NCI-H2081 (cell line): ENCODE measurements at regions not wholly inside any gene's neighbourhood (a gene's known extent, or its start where the extent isn't known, plus 50 kb on each side); places are given as distances from the start of the nearest gene placed in this dataset.
"Not testable (repeated sequence)": the region's sequence is repeated elsewhere in the genome, so short reads cannot be mapped to it uniquely, and the experiment has no call there.

ENCODE experiments used
- DNase-seq, 2 experiments: peaks; one replicate each; lab custom pipeline; 2025; lab: John Stamatoyannopoulos, UW

DNA sequence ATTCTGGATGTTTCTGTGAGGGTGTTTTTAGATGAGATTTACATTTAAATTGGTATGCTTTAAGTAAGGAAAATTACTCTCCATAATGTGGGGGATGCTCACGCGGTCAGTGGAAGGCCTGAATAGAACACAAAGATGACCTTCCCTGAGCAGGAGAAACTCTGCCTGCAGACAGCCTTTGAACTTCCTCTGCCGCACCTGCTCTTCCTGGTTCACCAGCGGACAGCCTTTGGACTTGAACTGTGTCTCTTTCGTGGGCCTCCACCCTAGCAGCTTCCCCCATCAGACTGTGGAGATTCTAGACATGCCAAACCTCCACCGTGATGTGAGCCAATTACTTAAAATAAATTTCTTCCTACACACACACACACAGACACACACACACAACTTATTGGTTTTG is 210.7 kb downstream of the EFCAB11 start:
- no peak for DNase-seq

DNA sequence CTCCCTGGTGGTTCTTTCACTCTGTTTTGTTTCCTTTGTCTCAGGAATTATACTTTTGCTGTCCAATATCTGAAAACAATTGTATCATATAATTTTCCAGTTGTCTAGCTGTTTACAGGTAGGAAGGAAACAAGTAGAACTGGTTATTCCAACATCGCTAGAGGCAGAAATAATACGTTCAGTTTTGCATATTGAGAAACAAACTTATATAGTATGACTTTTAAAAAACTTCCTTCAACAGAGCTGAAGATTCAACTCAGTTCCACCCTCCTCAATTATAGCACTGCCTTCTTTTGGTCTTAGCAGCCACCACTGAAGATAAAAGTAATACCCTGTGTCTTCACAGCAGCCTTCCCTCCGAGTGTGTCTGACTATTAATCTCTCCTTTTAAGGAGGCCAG is 214.3 kb downstream of the EFCAB11 start:
- DNase-seq: no peak

DNA sequence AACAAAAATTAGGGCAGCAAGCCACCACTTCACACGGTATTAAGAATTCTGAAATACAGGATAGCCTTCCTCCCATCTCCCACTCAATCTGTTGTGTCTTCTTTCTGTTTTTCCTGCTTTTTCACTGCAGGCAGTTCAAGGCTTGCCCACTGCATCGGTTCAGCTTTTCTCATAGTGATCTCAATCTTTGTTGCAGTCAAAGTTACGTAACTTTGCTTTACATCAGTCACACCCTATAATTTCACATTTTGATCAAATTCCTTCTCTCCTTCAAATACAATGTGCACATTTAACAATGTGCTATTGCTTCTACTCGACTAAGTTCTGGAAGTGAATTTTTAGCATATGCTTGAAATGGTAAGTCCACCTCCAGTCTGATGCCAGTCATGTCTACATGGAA is 217.6 kb downstream of the EFCAB11 start:
- DNase-seq: no peak

DNA sequence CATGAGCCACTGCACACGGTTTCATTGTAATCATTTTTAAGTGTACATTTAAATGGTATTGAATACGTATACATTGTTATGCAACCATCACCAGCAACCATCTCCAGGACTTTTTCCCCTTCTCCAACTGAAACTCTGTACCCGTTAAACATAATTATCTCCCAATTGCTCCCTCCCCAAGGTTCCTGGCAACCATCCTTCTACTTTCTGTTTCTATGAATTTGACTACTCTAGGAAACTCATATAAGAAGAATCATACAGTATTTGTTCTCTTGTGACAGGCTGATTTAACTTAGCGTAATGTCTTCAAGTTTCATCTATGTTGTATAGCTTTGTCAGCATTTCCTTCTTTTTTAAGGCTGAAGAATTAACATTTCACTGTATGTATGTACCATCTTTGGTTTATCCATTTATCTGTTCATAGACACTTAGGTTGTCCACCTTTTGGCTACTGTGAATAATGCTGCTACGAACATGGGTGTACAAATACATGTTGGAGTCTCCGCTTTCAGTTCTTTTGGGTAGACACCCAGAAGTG is 223.1 kb downstream of the EFCAB11 start:
- no peak for DNase-seq

DNA sequence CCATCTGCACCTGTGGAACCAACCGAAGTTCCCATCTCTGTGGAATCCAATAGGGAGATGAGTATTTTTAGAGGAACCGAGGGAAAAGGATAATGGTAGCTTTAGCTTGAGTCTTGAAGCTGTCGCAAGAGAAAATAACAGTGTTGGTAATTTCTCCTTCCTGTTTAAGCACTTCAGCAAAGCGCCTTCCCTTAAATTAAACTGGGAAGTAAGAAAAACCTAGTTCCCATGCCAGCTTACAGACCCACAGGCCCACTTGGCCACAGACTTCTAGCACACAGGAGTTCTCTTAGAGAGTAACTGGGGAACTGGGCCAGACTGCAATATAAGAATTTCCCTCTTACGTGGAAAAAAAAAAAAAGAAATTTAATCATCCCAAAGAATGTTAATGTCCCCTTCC is 223.8 kb downstream of the EFCAB11 start:
- DNase-seq: no peak

DNA sequence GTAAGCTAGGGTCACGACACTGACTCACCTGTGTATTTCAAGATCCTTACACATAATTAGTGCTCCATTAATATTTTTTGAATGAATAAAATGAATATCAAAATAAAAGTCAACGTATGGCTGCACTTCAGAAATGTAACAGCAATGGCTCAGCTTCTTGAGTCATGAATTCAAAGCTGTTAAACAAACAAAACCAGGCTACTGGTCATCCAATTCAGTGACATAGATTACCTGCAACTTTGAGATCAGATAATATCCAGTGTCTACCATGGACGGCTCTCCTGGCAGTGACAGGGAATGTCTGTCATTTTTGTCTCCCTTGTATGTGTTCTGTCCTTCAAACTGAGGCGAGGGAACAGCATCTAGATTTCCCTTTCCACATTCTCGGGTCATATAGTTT is 225.6 kb downstream of the EFCAB11 start:
- DNase-seq: no peak

DNA sequence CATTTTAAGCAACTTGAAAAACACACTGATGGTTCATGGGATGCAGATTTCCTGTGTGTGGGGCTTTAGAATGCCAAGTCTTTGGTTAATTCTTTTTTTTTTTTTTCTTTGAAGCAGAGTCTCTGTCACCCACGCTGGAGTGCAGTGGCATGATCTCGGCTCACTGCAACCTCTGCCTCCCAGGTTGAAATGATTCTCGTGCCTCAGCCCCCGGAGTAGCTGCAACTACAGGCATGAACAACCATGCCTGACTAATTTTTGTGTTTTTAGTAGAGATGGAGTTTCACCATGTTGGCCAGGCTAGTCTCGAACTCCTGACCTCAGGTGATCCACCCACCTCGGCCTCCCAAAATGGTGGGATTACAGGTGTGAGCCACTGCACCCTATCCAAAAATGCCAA is 228.3 kb downstream of the EFCAB11 start:
- DNase-seq: not testable (repeated sequence)

DNA sequence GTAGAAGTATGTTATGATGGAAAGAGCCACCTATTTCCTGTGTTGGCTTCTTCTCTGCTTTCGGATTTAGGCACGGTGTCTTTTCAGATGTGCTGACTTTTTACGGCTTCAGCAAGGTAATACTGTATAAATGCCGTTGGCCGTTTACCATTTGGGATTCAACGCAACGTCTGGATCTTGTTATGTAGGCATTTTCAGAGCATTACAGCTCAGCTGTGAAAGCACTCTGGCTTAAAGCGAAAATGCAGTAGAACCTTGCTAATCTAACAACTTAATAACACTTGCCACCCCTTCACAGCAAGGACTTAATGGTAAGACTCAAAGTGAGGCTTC is 229.9 kb downstream of the EFCAB11 start:
- DNase-seq: no peak

DNA sequence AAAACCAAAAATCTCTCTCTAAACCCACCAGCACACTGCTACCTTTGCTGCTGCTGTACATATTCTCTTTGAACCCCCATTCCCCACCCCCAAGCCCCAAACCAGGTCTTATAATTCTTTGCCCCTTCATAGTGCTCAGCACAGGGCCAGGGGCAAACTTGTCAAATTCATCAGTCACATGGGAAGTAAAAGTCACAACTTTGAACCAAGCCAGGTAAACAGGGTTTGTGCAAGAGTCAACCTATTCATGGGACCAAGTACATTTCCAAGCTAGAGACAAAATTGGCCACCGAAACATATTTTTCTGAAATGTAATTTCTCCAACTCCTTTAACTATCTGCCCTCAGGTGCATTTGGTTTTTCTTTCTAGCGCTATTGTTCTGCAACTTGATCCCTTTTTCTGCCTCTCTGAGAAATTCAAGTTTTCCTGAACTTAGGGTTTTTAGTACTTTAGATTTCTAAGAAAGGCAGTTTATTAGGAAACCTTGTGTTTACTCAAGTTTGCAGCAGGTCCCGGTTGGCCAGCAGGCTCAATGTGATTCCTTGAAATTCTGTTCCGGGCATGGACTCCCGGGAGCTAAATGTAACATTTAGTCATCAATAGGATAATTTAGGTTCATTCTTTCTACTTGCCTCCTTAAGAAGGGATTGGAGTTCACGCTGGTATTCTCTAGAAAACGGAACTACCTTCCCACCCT is 230.5 kb downstream of the EFCAB11 start:
- DNase-seq: no peak

DNA sequence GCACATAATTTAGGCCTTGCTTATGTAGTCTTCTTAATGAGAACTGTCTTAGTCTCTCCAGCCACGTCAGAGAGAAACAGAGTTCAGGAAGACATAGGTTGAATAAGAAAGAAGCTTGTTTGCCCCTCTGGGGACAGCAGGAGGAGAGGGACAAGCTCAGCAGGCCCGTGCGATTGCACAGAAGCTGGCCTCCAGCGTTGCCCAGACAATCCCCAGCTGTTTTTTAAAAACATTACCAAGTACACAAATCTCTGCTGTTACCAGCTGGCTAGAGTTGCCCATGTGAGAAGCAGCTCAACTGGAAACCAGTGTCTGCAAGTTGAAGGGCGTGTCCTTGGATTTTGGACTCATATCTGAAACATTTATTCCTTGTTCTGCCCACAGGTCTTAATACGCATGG is 232.6 kb downstream of the EFCAB11 start:
- no peak for DNase-seq

DNA sequence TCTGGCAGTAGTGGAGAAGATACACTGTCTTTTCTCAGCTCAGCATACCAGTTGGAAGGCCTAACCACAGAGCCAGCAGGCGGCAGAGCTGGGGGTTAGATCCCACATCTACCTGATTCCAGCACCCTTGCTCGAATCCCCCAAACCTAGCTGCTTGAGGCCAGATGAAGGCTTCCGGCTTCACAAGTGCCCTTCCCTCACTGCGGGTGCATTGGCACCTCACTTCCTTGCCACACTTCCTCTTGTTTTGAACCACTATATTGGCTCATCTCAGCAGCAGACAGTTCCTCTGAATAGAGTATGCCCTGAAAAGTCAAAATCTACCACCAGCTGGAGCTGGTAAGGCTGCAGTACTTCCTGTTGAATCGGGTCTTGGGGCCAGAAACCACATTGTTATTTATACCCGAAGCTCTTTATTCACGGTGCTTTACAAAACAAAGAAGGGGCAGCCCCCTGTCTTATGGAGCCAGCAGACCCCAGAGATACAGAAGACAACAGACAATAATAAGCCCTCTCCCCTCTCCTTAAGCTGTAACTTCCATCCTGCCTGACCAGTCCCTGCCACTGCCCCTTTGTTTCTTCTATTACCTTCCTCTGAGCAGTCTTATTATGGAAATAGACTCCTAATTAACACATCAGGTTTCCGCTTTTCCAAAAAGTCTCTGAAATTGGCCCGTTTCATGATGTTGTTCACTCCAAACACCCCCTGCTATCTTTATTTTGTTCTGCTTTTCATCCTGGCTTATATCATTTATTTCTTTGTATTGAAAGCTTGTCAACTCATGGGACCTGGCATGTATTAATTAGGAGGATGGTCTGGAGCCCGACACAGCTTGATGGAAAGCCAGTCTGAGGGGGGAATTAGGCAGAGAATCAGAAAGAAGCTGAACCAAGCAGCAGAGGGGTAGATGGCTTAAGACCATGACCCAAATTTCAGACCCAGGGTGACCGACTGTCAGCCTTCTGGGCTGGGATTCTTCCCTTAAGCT is 233.5 kb downstream of the EFCAB11 start:
- DNase-seq: no peak

DNA sequence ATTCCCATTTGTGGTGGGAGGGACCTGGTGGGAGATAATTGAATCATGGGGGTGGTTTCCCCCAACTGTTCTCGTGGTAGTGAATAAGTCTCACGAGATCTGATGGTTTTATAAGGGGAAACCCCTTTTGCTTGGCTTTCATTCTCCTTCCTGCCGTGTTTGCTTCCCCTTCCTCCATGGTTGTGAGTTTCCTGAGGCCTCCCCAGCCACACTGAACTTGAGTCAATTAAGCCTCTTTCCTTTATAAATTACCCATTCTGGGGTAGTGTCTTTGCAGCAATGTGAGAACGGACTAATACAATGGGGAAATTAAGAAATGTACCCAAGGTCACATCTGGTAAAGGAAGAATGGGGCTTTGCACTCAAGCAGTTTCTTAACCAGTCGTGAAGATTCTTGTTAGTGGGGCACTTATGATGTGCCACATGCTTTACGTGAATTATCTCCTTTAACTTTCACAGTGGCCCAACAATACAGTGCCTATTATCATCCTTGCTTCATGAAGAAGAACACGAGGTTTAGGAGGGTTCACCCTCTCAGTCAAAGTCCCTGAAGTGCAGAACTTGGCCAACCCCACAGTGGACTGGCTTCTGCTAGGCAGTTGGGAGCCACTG is 234.3 kb downstream of the EFCAB11 start:
- DNase-seq: no peak

DNA sequence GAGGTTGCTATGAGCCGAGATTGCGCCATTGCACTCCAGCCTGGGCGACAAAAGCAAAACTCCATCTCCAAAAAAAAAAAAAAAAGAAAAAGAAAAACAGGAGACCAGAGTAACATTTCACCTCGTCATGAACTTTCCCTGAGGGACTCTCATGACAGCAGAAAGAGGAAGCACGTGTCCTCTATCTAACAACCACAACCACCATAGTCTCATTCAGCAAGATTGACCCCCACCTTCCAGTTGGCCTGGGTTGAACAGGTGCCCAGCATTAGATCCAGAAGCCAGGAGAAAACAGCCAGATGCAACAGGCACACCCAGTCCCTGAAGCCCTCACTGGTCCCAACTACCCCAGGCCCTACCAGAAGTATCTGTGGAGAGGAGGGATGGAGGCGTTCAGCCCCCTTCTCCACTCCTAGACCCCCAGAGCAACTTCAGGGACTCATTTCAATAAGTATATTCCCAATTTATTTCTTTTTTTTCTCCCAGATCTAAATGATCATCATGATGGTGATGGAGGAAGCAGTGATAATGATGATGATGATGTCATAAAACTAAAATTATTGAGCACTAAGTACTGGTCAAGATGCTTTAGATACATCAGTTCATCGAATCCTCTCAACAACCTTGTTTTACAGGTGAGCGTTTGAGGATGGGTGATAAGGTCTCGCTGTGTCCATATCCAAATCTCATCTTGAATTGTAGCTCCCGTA is 235.0 kb downstream of the EFCAB11 start:
- no peak for DNase-seq

DNA sequence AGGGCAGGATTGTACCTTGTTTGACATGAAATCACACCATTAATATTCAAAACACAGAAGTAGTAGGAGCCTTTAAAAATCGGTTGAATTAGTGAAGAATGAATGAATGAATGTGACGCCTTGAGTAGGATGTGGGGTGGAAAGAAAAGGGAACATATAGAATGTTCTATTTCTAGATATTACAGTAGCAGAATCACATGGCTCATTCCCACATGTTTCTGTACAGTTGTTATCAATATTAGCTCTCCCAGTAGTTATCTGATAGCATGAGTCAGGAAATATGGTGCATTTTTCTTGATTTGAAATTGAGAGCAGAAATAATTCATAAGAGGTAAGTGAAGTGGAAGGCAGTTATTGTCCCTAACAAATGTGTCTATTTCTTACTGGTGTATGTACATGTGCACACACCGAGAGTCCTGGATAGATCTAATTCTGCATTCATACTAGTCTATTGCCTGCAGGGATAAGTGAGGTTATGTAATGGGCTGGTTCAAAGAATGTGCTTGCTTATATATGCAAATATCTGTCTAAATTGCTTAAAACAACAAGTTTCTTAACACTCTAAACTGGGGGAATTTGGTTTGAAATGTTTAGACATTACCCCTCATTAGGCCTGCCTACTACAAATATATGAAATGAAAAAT is 245.4 kb downstream of the EFCAB11 start:
- no peak for DNase-seq

DNA sequence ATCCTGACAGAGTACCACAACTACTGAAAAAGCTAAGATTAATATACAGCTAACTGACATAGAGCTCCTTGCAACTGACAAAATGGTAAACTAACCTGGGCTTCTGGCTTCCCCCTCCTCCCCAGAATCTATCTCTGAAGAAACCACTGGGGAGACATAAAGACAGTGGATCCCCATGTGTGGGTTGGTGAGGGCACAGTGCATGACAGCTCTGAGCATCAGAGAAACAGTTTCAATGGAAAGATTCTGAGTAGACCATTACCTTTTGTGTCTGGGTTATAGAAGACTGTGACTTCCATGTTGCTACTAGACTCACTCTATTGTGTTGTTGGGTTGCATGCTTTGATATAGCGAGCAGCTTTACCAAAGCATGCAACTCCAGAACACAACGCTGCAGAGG is 247.4 kb downstream of the EFCAB11 start:
- DNase-seq: no peak

DNA sequence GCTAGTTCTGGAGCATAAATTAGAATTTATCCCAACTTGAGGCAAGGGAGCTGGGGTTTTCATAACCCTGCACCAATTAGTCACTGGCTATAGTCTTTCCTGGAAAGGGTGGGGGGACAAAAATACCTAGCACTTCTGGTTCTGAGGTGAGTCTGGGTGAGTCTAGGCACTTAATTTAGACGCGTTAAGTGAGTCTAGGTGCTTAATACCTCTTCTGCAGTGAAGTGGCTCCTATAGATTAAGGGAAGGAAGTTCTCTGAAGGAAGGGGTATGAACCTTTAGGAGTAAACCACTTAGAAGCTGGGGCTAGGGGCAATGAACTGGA is 251.7 kb downstream of the EFCAB11 start:
- no peak for DNase-seq

DNA sequence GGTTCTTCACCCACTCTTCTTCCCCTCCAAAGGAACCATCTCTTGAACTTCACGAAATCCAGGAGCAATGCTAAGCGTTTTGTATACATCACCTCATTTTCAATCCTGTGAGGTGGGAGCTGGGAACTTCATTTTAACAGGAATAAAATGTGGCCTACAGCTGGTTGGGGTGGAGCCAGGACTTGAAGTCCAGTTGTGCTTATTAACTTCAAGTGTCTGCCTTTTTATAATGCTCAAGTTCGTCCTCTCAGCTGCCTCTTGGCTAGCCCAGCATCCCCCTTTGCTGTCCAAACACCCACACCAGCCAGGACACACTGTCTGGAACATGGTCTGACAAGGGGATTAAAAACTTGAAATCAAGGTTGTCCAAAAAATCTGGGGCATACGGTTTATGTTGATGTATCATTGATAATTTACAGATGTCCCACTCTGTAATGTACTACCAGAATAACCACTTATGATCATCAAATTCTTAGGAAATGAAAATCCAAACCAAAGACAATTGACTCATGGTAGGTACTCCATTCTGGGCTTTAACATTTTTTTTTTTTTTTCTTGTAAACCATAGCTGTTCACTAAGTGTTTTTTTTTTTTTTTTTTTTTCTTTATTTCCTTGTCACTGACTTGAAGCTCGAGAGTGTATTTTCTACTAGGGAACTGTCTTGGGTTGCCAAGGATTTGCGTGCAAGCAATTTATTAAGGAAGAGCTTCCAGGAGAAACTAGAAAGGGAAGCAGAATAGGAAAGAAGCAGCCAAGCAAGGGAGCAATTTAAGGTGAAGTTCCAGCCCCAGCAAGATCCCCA is 252.3 kb downstream of the EFCAB11 start:
- DNase-seq: no peak

DNA sequence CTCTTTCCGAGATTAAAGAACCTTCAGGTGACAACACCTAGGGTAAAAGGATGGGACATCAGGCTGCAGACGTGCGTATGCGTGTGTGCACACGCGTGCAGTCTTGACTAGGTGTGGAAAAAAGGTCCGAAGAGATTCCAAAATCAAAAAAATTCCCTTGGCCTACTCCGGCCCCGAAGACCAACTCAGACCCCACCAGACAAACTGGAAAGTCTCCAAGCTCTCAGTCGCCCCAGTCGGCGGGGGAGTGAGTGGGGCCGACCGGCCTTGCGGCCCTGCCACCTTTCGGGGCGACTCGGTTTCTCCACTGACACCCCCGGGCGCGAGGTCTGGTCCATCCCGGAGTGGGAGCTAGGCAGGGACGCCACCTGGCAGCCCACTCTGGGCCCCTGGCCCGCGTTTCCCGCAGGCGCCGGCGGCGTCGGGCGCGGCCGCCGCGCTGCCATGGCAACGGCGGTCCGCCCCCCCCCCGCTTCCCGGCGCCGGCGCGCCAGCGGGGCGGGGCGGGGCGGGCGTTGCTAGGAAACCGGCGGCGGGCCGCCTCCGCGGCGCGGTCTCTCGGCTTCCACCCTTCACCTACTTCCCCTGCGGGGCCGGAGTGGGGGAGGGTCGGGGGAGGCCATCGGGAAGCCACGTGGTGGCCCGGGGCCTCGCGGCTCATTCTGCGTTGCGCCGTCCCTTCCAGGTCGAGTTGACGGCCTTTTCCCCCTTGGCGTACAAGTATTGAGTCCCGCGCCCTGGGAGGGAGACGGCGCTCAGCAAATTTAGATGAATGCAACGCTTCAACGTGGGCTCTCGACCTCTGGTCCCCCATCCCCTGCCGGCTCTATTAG is 253.1 kb downstream of the EFCAB11 start:
- DNase-seq: peak; percentile 60 to 70

DNA sequence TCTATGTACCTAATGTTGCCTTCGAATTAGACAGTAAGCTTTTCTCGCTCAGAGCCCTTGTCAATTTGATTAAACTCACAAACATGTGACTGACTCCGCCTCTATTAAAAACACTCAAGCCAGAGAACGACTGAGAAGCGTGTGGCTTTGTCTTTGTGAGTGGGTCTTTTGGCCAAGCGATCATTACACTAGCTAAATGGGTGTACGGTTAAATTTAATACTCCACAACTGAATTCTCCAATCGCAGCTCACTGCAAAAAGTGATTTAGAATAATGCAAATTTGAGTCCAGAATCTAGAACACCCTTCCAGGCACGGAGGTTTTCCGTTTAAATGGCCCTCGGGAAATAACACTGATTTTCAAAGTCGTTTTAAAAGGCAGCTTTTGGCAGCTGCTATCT is 253.7 kb downstream of the EFCAB11 start:
- DNase-seq: no peak

DNA sequence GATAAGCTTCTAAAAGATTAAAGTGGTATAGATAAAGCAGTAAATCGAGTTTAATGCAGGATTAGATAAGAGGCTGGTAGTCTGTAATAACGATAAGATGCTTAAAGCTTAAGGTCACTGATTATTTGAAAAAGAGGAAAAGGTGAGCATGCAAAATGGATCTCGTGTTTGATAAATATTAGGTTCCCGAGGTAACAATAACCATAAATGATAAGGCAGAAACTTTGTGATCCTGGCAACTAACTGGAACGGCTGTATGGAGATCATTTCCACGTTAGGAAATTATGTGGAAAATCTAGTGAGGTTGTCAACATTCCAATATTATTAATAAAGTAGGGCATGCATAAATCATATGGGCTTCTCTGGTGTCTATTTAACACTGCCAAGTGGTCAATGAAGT is 255.5 kb downstream of the EFCAB11 start:
- DNase-seq: no peak
